Epithelial cell of prostate (primary cell): ENCODE measurements at regions not wholly inside any gene's neighbourhood (a gene's known extent, or its start where the extent isn't known, plus 50 kb on each side); places are given as distances from the start of the nearest gene placed in this dataset.
A peak's percentile ranks its signal among the peaks of the same experiment; 100 is the strongest.

Source experiments
- DNase-seq: peaks from one replicate; pipeline ENCODE4 v3.0.0-alpha.2; 2011; ENCODE audit warnings: low read depth, low spot score
- H3K27ac ChIP-seq: fragments of 450-650 bp; 2 replicates; pipeline ENCODE4 v1.5.1; 2017; ENCODE audit warnings: mild to moderate bottlenecking

DNA sequence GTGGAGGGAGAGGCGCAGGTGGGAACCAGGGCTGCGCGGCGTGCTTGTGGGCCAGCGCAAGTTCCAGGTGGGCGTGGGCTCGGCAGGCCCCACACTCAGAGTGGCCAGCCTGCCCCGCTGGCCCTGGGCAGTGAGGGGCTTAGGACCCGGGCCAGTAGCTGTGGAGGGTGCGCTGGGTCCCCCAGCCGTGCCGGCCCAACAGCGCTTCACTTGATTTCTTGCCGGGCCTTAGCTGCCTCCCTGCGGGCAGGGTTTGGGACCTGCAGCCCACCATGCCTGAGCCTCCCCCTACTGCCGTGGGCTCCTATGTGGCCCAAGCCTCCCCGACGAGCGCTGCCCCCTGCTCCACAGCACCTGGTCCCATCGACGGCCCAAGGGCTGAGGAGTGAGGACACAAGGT lies 1636.9 kb upstream of the SLC39A10 start:
- no peak for DNase-seq
- H3K27ac ChIP-seq, result no peak overlapping the region

DNA sequence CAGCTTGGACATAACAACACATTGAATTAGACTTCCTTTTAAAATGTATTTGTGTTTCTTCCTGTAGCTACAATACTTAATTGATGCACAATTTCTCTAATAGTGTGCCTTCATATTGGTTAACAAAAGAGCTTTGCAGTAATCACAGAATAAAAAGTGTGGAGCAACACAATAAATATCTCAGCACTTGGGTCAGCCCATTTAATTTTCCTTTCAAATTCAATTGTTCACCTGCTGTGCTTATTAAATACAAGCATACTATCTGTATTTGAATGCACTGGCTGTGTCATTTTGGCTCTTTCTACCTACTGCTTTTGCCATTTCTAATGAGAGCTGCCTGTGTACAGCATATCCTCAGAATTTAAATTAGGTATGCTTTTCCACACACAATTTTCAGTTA lies 1641.3 kb upstream of the SLC39A10 start:
- no peak overlapping the region for H3K27ac ChIP-seq
- DNase-seq, result no peak

- DNase-seq, result no peak
Measured at GRCh38 chr2:194014639-194015038, 1642.4 kb upstream of the SLC39A10 start.

DNA sequence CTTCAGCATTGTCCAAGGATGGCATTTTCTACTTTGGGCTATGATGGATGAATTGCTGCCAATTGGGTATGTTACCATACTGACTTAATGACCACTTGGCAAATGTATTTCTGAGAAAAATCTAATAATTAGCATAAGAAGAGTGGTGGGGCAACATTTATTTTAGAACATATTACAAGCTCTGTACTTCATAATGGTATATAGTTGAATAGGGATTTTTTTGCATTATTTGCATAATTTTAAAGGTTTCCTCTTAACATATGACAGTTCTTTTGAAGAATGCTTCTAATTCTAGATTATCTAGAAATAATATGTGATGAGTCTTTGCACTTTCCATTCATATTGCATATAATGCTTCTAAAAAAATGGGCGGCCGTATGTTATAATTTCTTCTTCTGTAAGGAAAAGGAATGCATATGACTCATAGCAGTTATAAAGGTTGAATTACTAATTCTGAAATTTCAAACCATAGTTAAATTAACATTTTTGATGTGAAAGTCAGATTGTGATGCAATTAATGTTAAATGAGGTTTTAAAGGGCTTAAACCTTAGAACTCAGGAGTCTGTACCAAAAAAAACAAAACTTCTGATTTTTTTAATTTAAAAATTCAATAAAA lies 1652.3 kb upstream of the SLC39A10 start:
- no peak for DNase-seq
- no peak overlapping the region for H3K27ac ChIP-seq

More at GRCh38 chr2:194014639-194015038, 1642.4 kb upstream of the SLC39A10 start:
- no peak overlapping the region for H3K27ac ChIP-seq

DNA sequence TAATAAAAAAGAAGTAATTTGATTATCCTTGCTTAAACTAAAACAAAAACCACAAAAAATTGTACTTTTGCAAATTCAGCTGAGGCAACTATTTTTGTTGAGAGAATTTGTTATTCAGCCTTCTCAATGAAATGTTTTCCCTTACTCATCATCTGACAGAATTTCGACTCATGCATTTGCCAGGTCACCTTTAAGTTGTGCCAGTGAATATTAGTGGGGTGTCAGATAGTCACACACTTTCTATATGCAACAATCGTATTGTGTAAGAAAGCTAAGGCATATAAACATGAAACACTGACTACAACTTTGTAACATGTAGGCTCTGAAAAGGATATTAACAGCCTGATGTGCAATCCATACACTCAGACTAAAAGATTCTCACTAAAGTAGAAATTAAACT lies 1653.1 kb upstream of the SLC39A10 start:
- no peak for DNase-seq
- H3K27ac ChIP-seq, result no peak overlapping the region

- no peak for DNase-seq
- H3K27ac ChIP-seq, result no peak overlapping the region
Measured at GRCh38 chr2:194002699-194003368, 1654.2 kb upstream of the SLC39A10 start.

GRCh38 chr2:193990868-193991267 lies 1666.2 kb upstream of the SLC39A10 start:
- DNase-seq, result no peak
- no peak overlapping the region for H3K27ac ChIP-seq

GRCh38 chr2:193989645-193990044 lies 1667.4 kb upstream of the SLC39A10 start:
- H3K27ac ChIP-seq, result no peak overlapping the region
- no peak for DNase-seq

GRCh38 chr2:193988784-193989183 lies 1668.2 kb upstream of the SLC39A10 start:
- DNase-seq, result no peak
- no peak overlapping the region for H3K27ac ChIP-seq

GRCh38 chr2:193985272-193985671 lies 1671.8 kb upstream of the SLC39A10 start:
- DNase-seq, result no peak
- no peak overlapping the region for H3K27ac ChIP-seq

DNA sequence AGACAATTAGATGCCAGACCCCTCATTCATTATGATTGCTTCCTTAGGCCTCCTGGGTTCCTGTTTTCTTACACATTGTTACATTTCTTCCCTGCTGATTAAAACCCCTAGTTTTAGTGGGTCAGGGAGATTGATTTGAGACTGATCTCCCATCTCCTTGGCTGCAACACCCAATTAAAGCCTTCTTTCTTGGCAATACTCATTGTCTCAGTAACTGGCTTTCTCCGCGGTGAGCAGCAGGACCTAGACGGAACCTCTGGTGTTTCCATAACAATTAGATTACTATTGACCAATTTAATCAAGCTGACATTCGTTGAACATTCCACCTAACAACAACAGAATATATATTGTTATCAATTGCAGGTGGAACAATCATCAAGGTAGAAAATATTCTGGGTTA lies 1676.4 kb upstream of the SLC39A10 start:
- no peak for DNase-seq
- no peak overlapping the region for H3K27ac ChIP-seq

- DNase-seq, result no peak
Measured at GRCh38 chr2:193973781-193974180, 1683.2 kb upstream of the SLC39A10 start.

GRCh38 chr2:193966590-193966989 lies 1690.4 kb upstream of the SLC39A10 start:
- peak overlapping the region; percentile 31 for H3K27ac ChIP-seq
- peak; percentile 44 for DNase-seq

More at GRCh38 chr2:193973781-193974180, 1683.2 kb upstream of the SLC39A10 start:
- no peak overlapping the region for H3K27ac ChIP-seq

- no peak overlapping the region for H3K27ac ChIP-seq
- no peak for DNase-seq
Measured at GRCh38 chr2:193965263-193965662, 1691.8 kb upstream of the SLC39A10 start.

DNA sequence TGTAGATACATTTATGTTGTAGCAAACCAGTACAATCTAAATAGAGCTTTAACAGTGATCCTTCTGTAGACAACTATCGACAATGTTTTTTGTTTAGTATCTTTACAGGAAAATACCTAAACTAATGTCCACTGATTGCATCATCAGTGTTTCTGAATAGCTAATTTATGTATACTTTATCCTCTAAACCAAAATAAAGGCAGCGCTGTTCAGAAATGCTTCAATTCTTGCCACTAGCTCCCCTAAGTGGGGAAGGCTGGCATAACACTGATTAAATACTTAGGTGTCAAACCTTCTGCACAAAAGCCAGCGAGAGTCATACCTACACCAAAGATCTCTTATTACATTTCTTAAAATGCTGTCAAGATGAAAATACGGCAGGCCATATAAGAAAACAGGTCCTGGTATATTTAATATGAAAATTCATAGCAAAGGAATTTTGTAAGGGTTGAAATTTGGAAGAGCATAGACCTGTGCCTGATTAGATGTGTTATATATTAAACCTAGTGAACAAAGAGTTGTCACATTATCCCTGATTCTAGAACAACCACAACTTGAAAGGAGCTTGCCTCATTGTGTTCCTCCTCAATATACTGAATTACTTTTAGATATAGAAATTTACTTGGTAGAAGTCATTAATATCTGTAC lies 1693.4 kb upstream of the SLC39A10 start:
- no peak overlapping the region for H3K27ac ChIP-seq
- no peak for DNase-seq

- DNase-seq, result no peak
- no peak overlapping the region for H3K27ac ChIP-seq
Measured at GRCh38 chr2:193946806-193947205, 1710.2 kb upstream of the SLC39A10 start.

GRCh38 chr2:193943406-193943960 lies 1713.5 kb upstream of the SLC39A10 start:
- no peak for DNase-seq
- H3K27ac ChIP-seq, result no peak overlapping the region

DNA sequence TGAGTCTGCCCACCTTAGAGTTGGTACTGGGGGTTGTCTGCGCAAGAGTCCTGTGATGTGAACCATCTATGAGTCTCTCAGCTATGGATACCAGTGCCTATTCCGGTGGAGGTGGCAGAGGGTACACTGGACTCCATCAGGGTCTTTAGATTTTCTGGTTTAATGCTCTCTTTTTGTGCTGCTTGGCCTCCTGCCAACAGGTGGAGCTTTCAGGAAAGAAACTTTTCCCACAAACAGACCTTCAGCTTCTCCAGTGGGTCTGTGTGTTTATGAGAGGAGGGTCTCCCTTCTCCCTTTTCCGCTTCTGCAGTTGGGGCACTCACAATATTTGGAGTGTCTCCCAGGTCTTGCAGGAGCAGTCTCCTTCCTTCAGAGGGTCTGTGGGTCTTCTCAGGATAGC lies 1721.9 kb upstream of the SLC39A10 start:
- no peak for DNase-seq
- H3K27ac ChIP-seq, result no peak overlapping the region

DNA sequence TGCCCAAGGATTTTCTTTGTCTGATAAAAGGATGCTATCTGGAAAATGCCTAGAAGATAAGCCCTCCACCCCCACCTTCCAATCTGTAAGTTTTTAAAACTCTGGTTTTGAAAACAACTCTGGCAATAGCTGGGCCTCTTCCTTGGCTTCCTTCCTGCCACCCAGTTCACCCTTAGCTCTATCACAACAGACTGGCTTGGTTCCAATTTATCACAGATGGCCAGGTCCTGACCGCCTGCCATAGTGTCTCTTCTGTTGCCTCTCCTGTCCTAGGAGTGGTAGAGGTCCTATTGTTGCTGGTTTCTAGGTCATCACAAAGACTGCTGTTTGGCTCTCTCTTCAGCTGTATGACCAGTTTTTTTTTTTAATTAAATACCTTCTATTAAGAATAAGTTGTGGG lies 1727.9 kb upstream of the SLC39A10 start:
- no peak for DNase-seq

DNA sequence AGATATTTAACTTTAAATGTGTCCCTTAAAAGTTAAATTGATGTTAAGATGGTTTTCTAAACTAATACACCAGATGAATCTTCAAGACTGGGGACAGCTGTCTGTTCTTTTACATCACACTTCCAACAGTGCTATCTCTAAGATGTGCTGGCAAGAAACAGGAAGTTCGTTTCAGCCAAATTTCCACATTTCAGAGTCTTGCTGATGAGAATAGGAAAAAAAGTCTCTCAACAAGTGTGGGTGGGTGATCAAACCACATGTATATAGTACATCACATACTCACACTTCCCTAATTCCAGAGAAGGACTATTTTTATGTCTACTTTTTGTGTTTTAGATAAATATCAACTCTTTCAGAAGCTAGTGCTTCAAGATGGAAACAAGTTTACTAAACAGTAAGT lies 1712.8 kb upstream of the TMEFF2 start:
- no peak for DNase-seq
- H3K27ac ChIP-seq, result no peak overlapping the region

More for the DNA sequence above, 1727.9 kb upstream of the SLC39A10 start:
- H3K27ac ChIP-seq, result no peak overlapping the region

- H3K27ac ChIP-seq, result no peak overlapping the region
- no peak for DNase-seq
Measured at GRCh38 chr2:193900292-193900691, 1705.6 kb upstream of the TMEFF2 start.
